GM21737 (cell line): ENCODE measurements at regions not wholly inside any gene's neighbourhood (a gene's known extent, or its start where the extent isn't known, plus 50 kb on each side); places are given as distances from the start of the nearest gene placed in this dataset.

Experiments
- ATAC-seq: cut with Tn5 transposase; IDR thresholded peaks from one replicate; pipeline ENCODE4 v1.9.1; 2021; ENCODE audit warnings: mild to moderate bottlenecking, moderate library complexity; ENCODE audit not compliant: unreplicated experiment

DNA sequence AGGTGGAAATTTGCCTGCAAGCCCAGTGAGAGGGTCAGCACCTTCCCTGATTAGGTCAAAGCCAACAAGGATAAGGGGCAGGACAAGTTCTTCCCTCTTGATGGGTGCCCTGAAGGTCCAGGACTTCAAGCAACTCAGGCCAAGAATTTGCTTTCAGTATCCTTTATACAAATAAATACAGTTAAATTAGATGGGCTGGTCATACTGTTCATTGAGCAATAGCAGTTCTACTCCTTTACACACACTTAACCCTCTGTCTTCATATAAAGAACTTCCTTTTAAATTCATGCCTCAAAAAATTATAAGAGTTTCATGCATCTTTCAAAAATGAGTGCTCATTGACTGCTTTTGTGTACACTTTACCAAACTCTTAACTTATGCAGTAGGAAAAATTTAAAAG, 392.0 kb downstream of the SPRY1 start:
- ATAC-seq, result no peak

DNA sequence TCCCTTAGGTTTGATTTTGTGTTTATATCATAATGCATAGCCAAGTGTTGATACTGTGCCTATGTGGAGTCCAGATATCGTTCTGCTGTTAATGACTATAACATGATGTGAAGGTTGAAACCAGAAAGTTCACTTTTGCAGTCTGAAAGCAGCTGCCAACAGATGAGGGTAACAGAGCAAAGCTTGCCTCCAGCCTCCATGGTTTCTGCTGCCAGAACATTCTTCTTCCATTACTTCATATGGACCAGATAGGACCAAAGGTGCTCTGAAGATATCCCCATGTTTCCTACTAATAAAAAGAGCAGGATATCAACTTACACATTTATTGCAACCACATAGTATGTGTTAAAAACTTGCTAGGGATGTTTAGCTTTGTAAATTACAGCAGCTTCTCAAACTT, 394.1 kb downstream of the SPRY1 start:
- ATAC-seq, result no peak

DNA sequence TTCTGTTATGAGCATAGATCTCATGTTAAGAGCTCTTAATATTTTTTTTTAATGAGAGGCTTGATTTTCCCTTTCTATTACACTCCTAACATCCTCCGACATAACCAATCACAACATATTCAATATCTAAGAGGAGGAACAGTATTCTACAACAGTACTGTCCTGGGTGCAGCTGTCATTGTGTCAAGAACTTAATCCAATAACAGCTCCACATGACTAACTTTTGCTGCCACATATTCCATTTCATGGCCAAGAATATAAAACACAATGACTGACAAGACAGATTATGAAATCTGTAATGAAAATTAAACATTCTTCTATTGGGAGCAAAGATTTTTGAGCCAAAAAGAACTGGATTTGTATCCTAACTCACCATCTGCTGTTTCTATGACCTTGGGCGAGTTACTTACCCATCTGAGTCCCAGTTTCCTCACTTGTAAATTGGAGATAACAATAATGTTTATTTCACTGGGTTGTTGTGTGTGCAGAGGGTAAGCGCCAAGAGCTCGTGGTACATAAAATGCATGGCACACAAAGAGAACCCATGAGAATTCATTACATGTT, 405.6 kb downstream of the SPRY1 start:
- no peak for ATAC-seq

DNA sequence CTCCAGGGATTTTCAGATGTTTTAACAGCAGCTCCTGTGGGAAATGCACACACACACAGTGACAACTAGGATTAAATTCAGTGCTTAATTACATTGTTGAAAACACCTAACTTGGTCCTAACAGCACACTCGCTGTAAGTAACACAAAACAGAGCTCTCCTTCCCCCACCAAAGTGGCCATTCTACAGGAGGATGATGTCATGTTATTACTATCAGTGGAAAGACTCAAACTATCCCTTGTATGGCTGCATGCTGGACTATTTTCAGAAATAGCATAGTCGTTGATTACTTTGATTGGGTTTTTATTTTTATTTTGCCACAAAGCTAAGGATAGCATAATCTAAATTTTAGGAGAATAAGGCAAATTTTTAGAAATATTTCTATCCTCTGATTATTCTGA, 406.3 kb downstream of the SPRY1 start:
- ATAC-seq, result no peak

DNA sequence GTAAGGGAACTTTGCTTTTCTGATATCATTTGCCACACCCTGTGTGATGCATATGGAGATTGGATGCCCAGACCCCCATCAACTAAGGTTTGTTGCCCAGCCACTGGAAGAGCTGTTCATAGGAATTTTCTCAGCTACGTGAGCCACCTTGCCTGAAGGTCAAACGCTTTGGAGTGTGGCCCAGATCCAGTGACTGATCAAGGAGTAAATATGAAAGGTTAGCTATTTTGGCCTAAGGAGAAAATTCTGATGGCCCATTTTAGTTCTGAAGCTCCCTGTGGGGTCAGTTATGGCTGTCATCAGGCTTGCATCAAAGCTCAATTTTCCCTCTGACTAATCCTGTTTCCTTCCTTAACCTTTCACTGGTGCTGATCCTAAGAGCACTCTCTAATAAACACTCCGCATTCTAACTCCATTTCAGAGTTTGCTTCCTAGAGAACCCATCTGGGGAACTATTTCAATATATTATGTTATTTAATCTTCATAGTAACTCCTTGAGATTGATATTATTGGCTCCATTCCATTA, 407.7 kb downstream of the SPRY1 start:
- no peak for ATAC-seq

DNA sequence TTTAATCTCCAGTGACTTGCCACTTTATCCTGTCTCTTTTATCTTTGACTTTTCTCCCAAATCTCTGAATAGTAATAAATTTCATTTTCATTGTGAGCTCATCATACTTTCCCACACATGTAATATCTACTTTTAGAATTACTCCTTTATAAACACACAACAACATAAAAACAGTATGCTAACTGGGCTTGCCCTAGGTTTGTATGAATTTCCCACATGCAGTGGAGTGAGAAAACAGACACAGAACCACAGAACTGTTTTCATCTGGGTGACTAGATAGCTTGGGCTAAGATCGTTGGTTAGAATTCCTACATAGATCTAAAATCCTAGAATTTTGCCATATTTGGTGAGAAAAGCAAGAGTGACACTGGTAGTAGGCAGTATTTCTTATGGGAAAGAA, 409.5 kb downstream of the SPRY1 start:
- ATAC-seq, result no peak

DNA sequence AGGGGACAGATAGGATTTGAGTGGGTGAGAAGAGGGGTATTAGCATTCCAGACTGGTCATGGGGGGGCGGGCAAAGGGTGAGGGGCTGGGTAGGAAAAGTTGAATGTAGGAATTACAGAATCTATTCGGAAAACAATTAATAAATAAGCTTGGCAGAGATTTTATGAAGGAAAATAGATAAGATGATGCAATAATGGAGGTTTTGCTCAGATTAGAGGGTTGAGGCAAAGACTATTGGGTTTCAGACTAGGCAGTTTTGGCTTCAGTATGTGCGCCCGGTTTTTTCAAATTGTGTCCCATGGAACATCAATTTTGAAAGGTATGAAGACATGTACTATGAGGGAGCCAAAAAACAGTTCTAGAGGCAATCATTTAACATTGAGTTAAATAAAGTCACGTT, 410.6 kb downstream of the SPRY1 start:
- no peak for ATAC-seq

DNA sequence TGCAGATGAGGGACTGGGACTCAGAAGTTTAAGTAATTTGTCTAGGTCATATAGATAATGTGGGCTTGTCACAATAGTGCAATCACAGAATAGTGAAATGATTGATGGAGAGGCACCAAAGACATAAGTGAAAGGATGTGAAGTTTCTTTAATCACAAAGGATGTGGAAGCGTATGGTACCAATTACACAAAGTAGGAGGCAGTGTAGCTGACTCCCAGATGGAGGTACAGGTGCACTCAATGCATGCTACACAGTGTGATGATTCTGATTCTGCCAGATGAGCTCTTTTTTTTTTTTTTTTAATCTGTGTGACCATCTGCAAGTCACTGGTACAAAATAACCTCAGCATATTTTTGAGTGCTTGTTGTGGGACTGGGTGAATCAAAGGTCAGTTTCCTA, 411.3 kb downstream of the SPRY1 start:
- no peak for ATAC-seq

DNA sequence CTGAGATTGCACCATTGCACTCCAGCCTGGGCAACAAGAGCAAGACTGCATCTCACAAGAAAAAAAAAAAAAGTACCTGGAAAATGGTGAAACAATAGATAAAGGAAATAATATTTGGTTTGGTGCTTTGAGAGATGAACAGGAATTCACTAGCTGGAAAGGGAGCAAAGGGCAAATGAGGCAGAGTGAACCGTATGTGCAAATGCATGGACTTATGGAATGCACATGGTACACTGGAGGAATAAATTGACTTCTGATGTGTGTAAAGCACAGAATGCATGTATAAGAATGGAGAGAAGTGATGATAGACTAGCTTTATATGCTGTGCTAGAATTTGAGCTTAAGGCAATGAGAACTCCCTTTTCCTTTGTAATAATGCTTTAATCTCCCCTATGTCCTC, 413.3 kb downstream of the SPRY1 start:
- ATAC-seq, result no peak

DNA sequence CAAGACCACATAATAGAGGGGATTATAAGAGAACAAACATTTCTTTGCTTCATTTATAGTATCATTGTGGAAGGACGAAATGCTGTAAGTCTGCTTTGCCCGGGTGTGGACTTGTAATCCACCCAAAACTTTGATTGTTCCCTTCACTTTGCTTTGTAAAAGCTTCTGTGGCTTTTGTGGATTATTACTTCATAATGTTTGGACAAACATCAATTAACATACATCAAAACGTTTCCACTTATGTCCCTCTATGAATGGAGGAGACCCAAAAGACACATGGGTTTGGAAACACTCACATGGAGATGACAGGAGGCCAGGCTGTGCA, 415.4 kb downstream of the SPRY1 start:
- ATAC-seq, result no peak

DNA sequence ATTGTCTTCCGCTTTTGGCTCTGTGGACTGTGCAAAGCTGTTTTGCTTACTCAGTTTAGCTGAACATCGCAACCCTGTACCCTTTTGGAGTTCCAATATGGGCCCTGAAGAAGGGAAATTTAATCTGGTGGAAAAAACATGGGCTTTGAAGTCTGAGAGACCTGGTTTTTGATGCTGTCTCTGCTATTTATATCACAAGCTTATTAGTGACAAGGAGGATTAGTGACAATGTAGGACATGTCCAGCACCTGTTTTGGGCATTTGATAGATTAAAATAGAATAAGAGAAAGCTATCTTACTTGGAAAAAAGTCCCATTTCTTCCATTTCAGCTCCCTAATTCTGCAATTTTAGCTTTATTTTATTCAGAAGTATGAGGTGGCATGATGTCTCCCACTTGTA, 417.3 kb downstream of the SPRY1 start:
- ATAC-seq, result no peak

DNA sequence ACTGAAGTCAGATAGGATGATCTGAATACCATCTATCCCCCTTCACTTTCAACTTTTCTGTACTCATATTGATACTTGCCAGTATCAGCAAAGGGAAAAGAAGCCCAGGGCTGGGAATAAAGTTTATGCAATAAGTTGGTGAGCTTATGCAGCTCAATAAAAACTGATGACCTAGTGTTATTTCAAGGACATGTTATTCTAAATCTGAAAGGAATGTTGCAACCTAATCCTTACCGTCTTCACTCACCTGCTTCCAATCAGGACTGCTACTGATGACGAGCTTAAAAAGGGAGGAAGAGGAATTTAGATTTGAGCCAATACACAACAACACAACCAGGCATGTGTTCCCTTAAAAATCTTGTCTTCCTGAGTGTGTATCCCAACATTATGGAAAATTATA, 419.9 kb downstream of the SPRY1 start:
- no peak for ATAC-seq

DNA sequence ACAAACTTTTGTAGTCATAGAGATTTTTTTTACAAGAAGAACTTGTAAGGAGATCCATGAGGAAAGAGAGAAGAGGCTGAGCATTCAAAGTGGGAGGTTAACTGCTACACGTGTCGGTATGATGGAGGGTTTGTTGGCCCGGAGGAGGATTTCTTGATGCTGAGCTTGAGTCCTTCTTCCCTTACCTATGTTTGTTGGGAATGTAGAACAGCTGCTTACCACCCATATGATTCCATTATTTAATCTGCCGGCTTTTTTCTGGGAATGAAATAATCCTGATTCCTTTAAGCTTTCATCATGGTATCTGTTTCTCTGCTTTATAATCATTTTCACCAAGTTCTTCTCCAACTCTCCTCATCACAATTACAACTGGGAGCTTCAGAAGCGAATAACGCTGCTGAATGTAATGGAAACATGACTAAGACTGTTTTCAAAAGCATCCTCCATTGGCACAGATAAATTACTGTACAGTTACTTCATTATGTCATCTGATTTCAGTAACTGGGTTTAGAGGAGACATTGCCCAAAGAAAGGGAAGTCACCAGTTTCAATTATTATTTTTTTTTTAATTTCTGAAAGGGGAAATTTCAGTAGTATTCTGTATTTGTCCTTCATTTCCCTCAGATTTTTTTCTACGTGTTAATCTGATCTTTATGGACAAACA, 420.6 kb downstream of the SPRY1 start:
- ATAC-seq, result no peak

DNA sequence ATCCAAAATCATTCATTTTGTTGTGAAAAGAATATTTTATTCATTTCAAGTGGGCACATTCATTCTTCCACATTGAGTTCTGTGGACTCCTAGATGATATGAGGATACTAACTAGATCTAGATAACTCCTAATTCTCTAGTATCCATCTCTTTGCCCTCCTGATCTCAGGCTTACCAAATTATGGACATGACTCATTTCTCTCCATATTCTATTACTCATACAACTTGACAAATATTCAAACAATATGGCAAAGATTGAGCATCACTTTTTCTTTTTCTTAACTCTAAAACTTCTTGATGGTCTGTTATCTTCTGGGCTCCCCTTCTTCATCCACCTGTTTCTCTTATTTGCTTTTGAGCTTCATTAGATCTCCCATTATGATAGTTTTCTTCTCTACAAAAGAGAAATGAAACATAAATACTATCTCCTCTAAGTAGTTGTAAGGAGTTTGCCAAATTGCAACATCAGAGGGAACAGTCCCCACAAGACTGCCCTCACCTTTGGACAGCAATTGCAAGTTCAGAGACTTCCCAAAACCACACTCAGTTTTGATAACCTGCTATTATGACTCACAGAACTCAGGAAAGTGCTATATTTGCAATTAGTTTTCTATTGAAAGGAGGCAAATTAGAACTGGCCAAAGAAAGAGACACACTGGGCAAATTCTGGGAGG, 422.9 kb downstream of the SPRY1 start:
- ATAC-seq, result no peak

DNA sequence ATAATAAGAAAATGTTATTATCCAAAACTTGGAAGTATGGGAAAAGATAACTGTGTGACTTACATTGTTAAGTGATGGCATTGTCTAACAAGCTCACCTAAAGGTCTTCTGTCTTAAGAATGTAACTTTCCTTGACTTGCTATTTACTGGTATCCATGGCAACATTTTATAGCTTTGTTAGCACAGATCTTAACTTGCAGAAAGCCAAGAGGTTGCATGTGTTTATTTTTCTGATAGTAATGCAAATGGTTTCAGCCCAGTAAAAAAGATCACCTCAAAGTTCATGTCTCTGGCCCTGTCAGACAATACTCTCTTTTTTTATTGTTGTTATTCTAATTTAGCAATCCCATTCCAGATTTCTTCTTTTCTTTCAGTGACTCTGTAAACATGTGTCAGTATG, 425.3 kb downstream of the SPRY1 start:
- no peak for ATAC-seq

DNA sequence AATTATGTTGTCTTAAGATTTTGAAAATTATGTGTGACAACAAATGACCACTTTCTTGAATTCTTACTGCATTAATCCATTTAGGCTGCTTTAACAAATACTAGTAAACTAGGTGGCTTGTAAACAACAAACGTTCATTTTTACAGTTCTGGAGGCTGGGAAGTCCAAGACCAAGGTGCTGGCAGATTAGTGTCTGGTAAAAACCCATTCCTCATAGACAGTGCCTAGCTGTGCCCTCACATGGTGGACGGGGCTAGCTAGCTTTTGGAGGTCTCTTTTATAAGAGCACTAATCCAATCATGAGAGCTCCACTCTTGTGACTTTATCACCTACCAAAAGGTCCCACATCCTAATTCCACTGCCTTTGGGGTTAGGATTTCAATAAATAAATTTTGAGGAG, 425.8 kb downstream of the SPRY1 start:
- ATAC-seq, result no peak

DNA sequence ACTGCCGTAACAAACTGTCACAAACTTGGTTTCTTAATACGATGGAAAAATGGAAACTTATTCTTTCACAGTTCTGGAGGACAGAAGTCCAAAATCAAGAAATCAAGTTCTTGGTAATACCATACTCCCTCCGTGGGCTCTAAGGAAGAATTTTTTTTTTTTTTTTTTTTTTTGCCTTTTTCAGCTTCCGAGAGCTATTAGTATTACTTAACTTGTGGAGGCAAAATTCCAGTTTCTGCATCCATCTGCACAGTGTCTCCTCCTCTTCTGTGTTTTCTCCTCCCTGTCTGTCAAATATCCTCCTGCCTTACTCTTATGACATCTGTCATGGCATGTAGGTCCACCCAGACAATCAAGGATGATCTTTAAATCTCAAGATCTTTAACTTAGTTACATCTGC, 426.6 kb downstream of the SPRY1 start:
- ATAC-seq, result no peak

DNA sequence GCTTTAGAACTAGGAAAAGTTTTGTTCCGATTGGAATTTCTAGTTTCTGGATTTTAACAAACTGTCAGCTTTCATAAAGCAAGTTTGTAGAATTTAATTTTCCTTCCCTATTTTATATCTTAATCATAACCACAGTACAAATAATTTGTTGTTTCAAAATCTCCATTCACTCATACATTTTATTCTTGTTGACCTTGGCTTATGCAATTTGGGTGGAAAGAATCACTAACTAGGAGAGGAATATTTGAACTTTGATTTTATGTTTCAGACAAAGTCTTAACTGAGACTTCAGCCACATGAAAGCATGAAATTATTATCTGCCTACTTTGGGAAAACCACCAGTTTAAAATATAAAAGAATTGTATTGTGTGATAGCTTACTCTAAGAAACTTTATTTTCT, 427.9 kb downstream of the SPRY1 start:
- ATAC-seq, result no peak

DNA sequence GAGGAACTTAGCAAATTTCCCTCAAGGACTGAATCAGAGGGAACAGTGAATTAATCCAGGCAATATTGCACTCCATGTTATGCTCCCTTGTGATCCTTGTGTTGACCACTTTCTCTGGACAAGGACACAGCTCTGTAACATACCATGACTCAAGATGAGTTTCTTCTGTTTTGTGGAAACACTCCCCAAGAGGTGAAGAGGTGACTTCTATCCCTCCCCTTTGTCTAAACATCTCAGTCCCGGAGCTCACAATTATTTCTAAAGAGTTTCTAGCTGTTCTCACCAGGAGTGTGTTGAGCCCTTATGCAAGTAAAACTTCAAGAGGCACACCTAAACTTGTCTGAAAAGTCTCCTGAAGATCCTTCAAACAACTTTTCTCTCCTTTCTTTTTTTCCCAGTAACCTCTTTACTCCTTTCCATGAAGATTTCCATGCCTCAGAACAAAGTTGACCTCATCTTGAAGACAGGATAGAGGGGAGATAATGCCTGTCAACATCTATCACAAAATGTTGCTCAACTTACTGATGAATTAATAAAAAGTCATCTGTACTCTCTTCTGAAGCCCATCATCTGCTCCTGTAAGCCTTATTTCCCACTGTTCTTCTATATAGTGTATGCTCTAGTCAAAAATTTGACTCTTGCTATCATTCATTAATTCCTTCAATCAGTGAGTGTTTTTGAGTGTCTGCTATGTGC, 429.1 kb downstream of the SPRY1 start:
- ATAC-seq, result no peak

DNA sequence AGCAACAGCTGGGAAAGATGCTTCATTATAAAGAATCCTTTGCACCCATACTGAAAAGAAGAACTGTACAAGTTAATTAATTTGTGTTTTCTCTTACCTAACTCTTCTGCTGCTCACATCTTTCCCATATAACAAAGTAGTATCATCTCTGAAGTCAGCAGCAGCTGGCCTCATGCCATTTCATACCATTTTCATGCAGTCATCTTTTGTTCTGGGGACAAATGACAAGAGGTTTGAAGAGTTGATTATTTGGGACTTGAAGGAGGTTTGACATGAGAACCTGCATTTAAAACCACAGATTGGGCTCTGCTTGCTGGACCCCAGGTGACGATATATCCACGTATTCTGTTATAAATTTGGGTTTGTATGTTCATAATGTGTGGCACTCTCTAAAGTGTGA, 430.3 kb downstream of the SPRY1 start:
- ATAC-seq, result no peak

DNA sequence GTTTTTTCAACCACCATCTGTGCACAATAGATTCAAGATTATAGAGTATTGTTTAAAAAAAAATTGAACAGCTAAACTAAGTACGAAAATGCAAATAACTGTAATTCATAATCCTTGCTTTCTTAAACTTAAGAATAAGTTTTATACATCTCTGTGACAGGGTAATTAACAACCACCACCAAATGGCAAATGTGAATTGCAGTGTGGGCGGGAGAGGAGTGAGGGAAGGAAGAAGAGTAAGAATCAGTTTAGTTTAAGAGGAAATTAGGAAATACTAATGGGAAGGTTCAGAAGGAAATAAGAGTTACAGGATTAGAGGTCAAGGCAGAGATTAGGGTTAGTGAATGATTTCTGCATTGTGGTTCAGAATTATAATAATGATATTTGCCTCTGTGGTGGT, 430.9 kb downstream of the SPRY1 start:
- ATAC-seq, result no peak

DNA sequence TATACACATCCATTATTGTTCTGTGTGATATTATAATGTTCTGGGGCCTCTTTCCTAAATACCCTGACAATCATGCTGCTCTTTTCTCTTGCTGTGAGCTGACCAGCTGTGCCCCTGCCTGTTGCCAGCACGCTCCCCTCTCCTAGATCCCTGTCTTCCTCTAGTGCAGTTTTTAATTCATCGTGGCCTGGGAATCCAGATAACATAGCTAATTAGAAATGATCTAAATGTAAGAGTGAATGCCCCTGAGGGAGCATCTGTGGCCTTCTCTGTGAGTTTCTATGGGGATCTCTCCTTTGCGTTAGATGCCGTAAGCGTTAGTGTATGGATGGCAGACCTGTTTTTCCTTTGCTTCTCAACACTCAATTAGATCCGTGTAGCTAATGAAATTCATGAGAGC, 434.3 kb downstream of the SPRY1 start:
- ATAC-seq, result no peak
